C4-2B (cell line): ENCODE measurements at regions not wholly inside any gene's neighbourhood (a gene's known extent, or its start where the extent isn't known, plus 50 kb on each side); places are given as distances from the start of the nearest gene placed in this dataset.

Source experiments
- ZFX ChIP-seq: fragments of 450-650 bp; IDR thresholded peaks from 2 replicates; pipeline ENCODE4 v1.6.1; 2017
- TF ChIP-seq, protein P1 (sequence below): fragments of 450-650 bp; conservative IDR thresholded peaks from 2 replicates; pipeline ENCODE4 v1.5.1; 2017; ENCODE audit warnings: mild to moderate bottlenecking

DNA sequence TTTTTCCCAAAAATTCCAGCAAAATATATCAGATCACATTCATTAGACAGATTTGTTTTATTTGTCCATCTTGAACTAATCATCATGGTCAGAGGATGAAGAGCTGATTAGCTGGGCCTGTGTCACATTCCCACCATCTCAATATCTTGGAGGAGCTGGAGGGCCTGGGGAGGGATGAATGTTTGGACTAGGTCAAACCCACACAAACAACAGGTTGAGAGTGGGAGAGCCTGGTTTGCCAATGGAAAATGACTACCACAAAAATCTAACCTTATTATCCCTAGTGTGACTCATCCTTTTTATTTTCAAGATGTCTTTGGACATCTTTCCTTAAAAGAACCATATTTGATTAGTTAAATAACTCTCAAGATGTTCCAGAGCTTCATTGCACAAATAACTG lies 242.4 kb downstream of the OGFRL1 start:
- TF ChIP-seq, protein P1, sequence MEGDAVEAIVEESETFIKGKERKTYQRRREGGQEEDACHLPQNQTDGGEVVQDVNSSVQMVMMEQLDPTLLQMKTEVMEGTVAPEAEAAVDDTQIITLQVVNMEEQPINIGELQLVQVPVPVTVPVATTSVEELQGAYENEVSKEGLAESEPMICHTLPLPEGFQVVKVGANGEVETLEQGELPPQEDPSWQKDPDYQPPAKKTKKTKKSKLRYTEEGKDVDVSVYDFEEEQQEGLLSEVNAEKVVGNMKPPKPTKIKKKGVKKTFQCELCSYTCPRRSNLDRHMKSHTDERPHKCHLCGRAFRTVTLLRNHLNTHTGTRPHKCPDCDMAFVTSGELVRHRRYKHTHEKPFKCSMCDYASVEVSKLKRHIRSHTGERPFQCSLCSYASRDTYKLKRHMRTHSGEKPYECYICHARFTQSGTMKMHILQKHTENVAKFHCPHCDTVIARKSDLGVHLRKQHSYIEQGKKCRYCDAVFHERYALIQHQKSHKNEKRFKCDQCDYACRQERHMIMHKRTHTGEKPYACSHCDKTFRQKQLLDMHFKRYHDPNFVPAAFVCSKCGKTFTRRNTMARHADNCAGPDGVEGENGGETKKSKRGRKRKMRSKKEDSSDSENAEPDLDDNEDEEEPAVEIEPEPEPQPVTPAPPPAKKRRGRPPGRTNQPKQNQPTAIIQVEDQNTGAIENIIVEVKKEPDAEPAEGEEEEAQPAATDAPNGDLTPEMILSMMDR: no peak
- TF ChIP-seq ZFX: no peak
